GM12892 (cell line): ENCODE measurements at regions not wholly inside any gene's neighbourhood (a gene's known extent, or its start where the extent isn't known, plus 50 kb on each side); places are given as distances from the start of the nearest gene placed in this dataset.

Source experiments
- POLR2A ChIP-seq: IDR thresholded peaks from 2 replicates; pipeline ENCODE4 v1.6.1; 2011; ENCODE audit warnings: low read depth, low read length, control low read depth
- POLR2AphosphoS5 ChIP-seq: IDR thresholded peaks from 2 replicates; pipeline ENCODE4 v1.6.1; 2011; ENCODE audit warnings: low read depth, low read length, control low read depth

DNA sequence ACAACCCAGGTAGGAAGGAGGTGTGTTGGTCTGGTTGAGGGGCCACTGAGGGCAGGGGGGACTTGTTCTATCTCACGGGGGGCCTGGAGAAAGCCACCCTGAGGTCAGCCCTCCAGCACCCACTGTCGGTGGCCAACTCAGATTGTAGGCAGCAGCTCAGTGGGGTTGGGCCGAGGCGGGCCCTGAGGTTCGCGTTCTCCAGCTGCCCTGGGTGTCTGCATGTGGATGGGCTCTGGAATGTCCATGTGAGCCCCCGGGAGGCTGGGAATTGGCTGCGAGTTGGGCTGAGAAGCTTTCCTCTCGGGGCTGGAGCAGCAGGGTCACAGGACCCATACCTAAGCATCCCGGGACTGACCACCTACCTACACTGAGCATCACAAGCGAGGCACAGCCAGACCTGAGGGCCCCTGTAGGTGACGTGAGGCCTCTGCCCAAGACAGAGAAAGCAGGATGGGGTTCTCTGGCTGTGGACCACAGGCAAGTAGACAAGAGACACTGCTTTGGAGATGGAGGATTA is 70.3 kb upstream of the HAAO start:
- no peak for TF ChIP-seq POLR2A
- TF ChIP-seq POLR2AphosphoS5: no peak
